ENCODE measurements at regions not wholly inside any gene's neighbourhood (a gene's known extent, or its start where the extent isn't known, plus 50 kb on each side); places are given as distances from the start of the nearest gene placed in this dataset.
"Not testable (repeated sequence)": the region's sequence is repeated elsewhere in the genome, so short reads cannot be mapped to it uniquely, and the experiment has no call there.

DNA sequence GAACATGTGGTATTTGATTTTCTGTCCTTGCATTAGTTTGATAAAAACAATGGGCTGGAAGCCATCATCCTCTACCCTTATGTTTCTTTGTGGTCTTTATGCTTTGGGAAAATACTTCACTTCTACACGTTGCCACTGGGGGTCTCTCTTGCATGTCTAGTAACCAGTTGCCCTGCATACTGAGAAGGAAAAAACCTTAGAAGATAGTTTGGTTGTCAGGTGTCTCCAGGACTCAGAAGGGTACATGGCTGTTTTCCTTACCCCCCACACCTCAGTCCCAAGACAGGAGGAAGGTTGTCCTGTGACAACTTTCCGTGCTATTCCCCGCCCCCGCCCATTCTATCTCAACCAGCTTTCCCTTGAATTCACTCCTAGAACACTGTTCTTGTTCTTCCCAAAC, 62.1 kb upstream of the LANCL3 start:
- no peak for DNase-seq (ENCODE audit: low spot score)
- intact Hi-C loops (cut with DNase I) = loop anchor here (2.0 kb wide), 1 partner anchor 315 kb away; no protein-coding TSS in a partner anchor

DNA sequence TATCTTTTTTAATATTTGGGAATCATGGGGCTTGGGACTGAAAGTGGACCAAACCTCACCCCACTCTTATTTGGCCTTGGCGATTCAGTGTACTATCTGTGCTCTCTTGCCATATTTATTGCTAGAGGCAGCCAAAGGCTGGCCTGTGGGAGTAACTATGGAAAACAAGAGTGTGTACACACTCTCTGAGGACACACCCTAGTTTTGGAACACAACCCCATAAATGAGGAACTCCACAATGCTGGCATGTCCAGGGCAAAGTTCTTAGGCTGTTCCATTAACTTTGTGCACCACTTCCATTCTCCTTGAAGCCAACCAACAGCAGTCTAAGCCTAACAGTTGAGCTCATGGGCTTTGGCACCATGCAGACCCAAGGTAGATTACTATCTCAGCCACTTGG, 54.9 kb upstream of the LANCL3 start:
- DNase-seq (ENCODE audit: low spot score); intact Hi-C loops (cut with DNase I): not testable (repeated sequence)

DNA sequence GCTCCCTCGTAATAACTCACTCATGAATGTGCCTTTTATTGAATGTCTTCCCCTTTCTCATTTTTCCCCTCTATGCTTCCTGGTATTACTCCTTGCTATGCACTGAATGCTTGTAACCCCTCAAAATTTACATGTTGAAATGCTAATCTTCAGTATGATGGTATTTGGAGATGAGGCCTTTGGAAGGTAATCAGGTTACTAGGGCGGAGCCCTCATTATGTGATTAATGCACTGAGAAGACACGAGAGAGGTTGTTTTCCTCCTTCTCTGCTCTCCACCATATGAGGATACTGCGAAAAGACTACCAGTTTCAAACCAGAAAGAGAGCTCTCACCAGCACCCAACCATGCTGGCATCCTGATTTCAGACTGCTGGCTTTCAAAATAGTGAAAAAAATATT, 52.2 kb upstream of the LANCL3 start:
- intact Hi-C loops (cut with DNase I); DNase-seq (ENCODE audit: low spot score): not testable (repeated sequence)

DNA sequence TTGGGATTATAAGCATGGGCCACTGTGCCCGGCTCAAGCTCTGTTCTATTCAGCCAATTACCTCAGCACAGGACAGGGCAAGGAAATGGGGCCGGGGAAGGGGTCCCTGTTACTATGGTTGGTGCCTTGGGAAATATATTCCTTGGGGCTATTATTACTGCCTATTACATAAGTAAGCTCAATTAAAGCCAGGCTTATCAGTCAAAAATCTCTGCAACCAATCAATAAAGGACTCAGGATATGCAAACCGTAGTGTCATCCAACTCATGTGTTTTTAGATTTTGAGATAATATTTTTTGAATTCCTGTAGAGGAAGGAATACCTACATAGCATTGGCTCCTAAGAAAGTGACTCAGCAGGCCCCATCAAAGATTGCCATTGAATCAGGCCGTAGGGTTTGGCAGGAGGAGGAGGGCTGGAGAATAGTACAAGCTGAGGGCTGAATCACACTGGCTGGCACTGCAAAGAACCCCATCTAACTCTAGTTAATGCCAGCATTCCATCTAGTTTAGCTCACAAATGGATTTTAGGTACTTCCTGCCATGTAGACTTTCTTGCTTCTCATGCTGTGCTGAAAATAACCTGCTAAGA, 50.5 kb upstream of the LANCL3 start:
- intact Hi-C loops (cut with DNase I); DNase-seq (ENCODE audit: low spot score): not testable (repeated sequence)
